ENCODE measurements at regions not wholly inside any gene's neighbourhood (a gene's known extent, or its start where the extent isn't known, plus 50 kb on each side); places are given as distances from the start of the nearest gene placed in this dataset.

GRCh38 chr4:178066338-178066941 lies 624.2 kb upstream of the AGA start:
- H3K36me3 ChIP-seq: no peaks in the 10 kb centered on the region
- H3K27me3 ChIP-seq: no peaks in the 10 kb centered on the region
- no peaks in the 10 kb centered on the region for H3K4me1 ChIP-seq (ENCODE audit: control insufficient read depth in 1 of 2, insufficient read depth in 1 of 2, low read depth in 1 of 2, low read length in 1 of 2)
- TF ChIP-seq CTCF (IDR thresholded peaks at IDR 0.05): no peak
- no peak overlapping the region for H3K27ac ChIP-seq
- H3K9me3 ChIP-seq: no peaks in the 10 kb centered on the region
- no peak overlapping the region for H3K4me3 ChIP-seq (ENCODE audit: low read depth in 1 of 2, low read length in 1 of 2)

- no peaks in the 10 kb centered on the region for H3K36me3 ChIP-seq
- H3K27me3 ChIP-seq: no peaks in the 10 kb centered on the region
- no peak overlapping the region for H3K27ac ChIP-seq
- H3K4me3 ChIP-seq (ENCODE audit: low read depth in 1 of 2, low read length in 1 of 2): no peak overlapping the region
- no peaks in the 10 kb centered on the region for H3K4me1 ChIP-seq (ENCODE audit: control insufficient read depth in 1 of 2, insufficient read depth in 1 of 2, low read depth in 1 of 2, low read length in 1 of 2)
- no peak for TF ChIP-seq CTCF (IDR thresholded peaks at IDR 0.05)
- no peaks in the 10 kb centered on the region for H3K9me3 ChIP-seq
Observed at GRCh38 chr4:178068136-178068535, 625.9 kb upstream of the AGA start.

- TF ChIP-seq CTCF (IDR thresholded peaks at IDR 0.05): no peak
- Histone ChIP-seq H3K4me1 (ENCODE audit: control insufficient read depth in 1 of 2, insufficient read depth in 1 of 2, low read depth in 1 of 2, low read length in 1 of 2) (no peaks in the 10 kb centered on the region), H3K27me3 (no peaks in the 10 kb centered on the region), H3K4me3 (ENCODE audit: low read depth in 1 of 2, low read length in 1 of 2) (no peak overlapping the region), H3K36me3 (no peaks in the 10 kb centered on the region), H3K9me3 (no peaks in the 10 kb centered on the region), H3K27ac (no peak overlapping the region)
Observed at GRCh38 chr4:178070163-178070562, 627.9 kb upstream of the AGA start.

GRCh38 chr4:178080312-178080711 lies 638.1 kb upstream of the AGA start:
- Histone ChIP-seq H3K4me1 (ENCODE audit: control insufficient read depth in 1 of 2, insufficient read depth in 1 of 2, low read depth in 1 of 2, low read length in 1 of 2) (no peaks in the 10 kb centered on the region), H3K9me3 (no peaks in the 10 kb centered on the region), H3K36me3 (no peaks in the 10 kb centered on the region), H3K27me3 (no peaks in the 10 kb centered on the region), H3K4me3 (ENCODE audit: low read depth in 1 of 2, low read length in 1 of 2) (no peak overlapping the region), H3K27ac (no peak overlapping the region)
- TF ChIP-seq CTCF (IDR thresholded peaks at IDR 0.05): no peak

- Histone ChIP-seq H3K27me3 (no peaks in the 10 kb centered on the region), H3K4me1 (ENCODE audit: control insufficient read depth in 1 of 2, insufficient read depth in 1 of 2, low read depth in 1 of 2, low read length in 1 of 2) (no peaks in the 10 kb centered on the region), H3K27ac (no peak overlapping the region), H3K9me3 (no peaks in the 10 kb centered on the region), H3K36me3 (no peaks in the 10 kb centered on the region), H3K4me3 (ENCODE audit: low read depth in 1 of 2, low read length in 1 of 2) (no peak overlapping the region)
- TF ChIP-seq CTCF (IDR thresholded peaks at IDR 0.05): no peak
Observed at GRCh38 chr4:178081176-178081575, 638.9 kb upstream of the AGA start.

- TF ChIP-seq CTCF (IDR thresholded peaks at IDR 0.05): no peak
- H3K4me3 ChIP-seq (ENCODE audit: low read depth in 1 of 2, low read length in 1 of 2): no peak overlapping the region
- H3K9me3 ChIP-seq: no peaks in the 10 kb centered on the region
- H3K4me1 ChIP-seq (ENCODE audit: control insufficient read depth in 1 of 2, insufficient read depth in 1 of 2, low read depth in 1 of 2, low read length in 1 of 2): no peaks in the 10 kb centered on the region
- no peaks in the 10 kb centered on the region for H3K27me3 ChIP-seq
- no peaks in the 10 kb centered on the region for H3K36me3 ChIP-seq
- no peak overlapping the region for H3K27ac ChIP-seq
Observed at GRCh38 chr4:178081896-178082295, 639.7 kb upstream of the AGA start.
